Stimulated activated CD4-positive, alpha-beta T cell treated with anti-CD3 and anti-CD28 coated beads, TNF-alpha, amount 100 ng/mL, for 48 hours (primary cell): ENCODE measurements at regions not wholly inside any gene's neighbourhood (a gene's known extent, or its start where the extent isn't known, plus 50 kb on each side); places are given as distances from the start of the nearest gene placed in this dataset.
"Not testable (repeated sequence)": the region's sequence is repeated elsewhere in the genome, so short reads cannot be mapped to it uniquely, and the experiment has no call there.

ENCODE experiments used
- DNase-seq, 3 donors: peaks; one replicate each; pipeline ENCODE4 v3.0.0-alpha.2; 2020; ENCODE audit warnings: low read depth in 3 of 3

GRCh38 chr1:83244832-83245231 is 754.1 kb downstream of the TTLL7 start:
- not testable (repeated sequence) for DNase-seq

DNA sequence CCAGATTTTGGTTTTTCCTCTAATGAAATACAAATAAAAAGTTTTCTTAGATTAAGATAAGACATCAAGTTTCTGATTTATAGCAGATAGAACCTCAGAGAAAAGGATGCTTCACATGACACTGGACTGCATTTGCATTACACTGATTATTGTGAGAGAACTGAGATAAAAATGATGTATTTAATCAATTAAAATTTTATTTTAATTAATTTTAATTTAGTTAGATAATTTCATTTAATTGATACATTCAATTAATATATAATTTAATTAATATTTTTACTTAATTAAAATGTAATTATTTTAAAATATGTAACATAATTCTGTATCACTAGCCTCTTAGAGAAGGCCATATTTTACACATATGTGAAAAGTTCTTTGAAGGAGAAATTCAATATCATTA is 759.4 kb downstream of the TTLL7 start:
- DNase-seq = not testable (repeated sequence)

DNA sequence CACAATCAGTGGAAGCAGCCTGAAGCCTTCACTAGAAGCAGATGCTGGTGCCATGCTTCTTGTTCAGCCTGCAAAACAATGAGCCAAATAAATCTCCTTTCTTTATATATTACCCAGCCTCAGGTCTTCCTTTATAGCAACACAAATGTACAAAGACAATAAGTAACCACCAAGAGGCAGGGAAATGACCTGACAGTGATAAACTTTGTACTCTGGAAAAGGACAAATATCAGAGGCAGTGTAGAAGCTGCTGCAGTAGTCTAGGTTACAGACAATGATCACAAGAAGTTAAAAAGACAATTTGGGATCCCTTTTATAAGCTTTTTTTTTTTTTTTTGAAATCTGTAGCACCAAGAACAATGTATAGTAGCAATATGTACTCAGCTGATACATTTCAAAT is 760.3 kb downstream of the TTLL7 start:
- not testable (repeated sequence) for DNase-seq

- not testable (repeated sequence) for DNase-seq
These were observed 779.1 kb downstream of the TTLL7 start for GRCh38 chr1:83219788-83220187.

GRCh38 chr1:83218036-83218716 is 780.8 kb downstream of the TTLL7 start:
- DNase-seq = not testable (repeated sequence)

GRCh38 chr1:83214317-83214716 is 784.6 kb downstream of the TTLL7 start:
- DNase-seq = not testable (repeated sequence)

- not testable (repeated sequence) for DNase-seq
These were observed 785.3 kb downstream of the TTLL7 start for GRCh38 chr1:83213648-83214047.

DNA sequence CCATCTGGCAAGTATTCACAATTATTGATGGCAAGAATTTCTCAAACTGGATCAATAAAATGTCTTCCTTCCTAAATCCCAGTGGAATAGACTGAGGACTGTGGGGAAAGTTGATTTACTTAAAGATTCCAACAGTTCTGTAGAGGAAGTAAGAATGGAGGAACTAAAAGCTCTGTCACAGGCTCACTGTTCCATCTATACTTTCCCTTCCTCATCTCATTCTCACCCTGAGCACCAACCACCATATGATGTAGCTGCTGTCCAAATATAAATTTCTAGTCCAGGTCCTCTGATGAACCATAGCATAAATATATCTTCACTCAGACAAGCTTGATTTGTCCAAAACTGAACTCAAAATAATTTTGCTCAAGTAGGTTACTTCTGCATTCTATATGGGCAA is 786.9 kb downstream of the TTLL7 start:
- not testable (repeated sequence) for DNase-seq

- DNase-seq = not testable (repeated sequence)
These were observed 790.4 kb downstream of the TTLL7 start for GRCh38 chr1:83208540-83208939.

- not testable (repeated sequence) for DNase-seq
These were observed 804.3 kb downstream of the TTLL7 start for GRCh38 chr1:83194610-83195009.

- not testable (repeated sequence) for DNase-seq
These were observed 816.8 kb downstream of the TTLL7 start for GRCh38 chr1:83182033-83182728.

GRCh38 chr1:83180621-83181020 is 818.3 kb downstream of the TTLL7 start:
- not testable (repeated sequence) for DNase-seq

GRCh38 chr1:83167634-83168033 is 831.3 kb downstream of the TTLL7 start:
- DNase-seq = not testable (repeated sequence)

DNA sequence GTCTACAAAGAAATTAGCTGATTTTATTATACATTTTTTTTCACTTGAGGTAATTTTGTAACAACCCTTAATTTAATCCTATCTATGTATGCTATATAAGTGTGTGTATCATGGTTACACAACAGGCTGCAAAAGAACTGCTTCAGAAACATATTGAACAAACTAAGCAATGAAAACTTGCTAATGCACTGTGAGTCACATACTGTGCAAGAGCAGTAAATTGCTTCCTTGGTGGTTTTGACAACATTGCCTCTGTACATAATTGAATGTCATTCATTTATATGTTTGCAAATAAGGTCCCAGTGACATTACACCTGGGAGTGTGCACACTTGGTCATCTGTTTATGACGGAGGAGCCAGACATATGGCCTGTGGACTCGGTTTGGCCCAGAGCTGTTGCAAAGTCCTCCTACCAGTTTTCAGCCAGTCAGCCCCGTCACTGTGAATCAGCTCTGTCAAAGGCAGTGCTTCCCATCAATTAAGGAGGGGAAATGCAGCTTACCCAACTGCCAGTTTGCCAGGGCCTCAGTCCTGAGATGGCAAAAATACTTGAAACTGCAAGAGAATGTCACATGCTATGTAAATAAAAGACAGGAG is 835.0 kb downstream of the TTLL7 start:
- DNase-seq = not testable (repeated sequence)

- not testable (repeated sequence) for DNase-seq
These were observed 840.0 kb downstream of the TTLL7 start for GRCh38 chr1:83158924-83159323.

GRCh38 chr1:83154306-83154705 is 844.6 kb downstream of the TTLL7 start:
- not testable (repeated sequence) for DNase-seq

DNA sequence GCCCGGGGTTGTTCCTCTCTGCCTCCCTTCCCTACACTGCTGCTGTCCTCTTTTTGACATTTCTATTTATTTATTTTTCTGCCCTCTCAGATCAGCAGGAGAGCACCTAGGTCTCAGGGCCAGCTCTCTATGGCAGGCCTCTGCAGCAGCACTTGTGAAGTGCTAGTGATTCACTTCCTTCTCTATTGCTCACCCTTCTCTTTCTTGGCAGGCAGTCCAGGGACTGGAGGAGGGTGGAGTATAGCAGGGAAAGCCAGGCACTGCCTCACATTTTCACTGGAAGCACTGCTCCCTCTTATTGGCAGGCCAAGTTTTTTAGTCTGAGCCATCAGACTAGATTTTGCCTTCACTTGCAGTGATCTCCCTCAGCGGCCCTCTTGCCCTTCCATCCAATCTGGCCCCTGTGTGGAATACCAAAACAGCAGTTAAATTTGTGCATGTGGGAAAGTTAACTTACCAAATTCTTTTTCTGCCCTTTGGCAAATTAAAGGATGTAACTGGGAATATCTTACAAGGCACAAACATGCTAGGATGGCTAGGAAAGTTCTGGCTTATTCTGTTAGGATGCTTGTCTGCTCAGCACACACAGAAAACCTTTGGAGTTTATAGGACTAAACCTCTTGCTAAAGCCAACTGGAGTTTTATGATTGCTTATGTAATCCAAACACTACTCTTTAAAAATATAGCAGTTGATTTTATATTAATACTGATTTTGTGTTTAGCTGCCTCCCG is 847.6 kb downstream of the TTLL7 start:
- DNase-seq = not testable (repeated sequence)

GRCh38 chr1:83150479-83150878 is 848.5 kb downstream of the TTLL7 start:
- not testable (repeated sequence) for DNase-seq

DNA sequence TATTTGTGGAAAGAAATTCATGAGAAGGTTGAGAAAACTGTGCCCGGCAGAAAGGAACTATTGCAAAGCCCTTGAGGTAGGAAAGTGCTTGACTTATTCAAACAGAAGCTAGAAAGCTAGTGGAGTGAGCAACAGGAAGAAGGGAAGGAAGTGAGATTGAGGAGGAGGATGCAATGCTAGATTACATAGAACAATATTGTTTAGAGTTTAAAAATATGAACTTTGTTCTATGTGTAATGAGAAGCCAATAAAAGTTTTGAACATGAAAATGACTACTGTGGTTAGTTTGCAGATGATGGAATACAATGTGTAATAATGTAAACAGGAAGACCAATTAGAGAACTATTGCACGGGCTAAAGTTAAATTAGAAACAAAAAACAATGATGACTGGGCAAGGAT is 853.1 kb downstream of the TTLL7 start:
- not testable (repeated sequence) for DNase-seq

- DNase-seq = not testable (repeated sequence)
These were observed 856.1 kb downstream of the TTLL7 start for GRCh38 chr1:83142802-83143201.

DNA sequence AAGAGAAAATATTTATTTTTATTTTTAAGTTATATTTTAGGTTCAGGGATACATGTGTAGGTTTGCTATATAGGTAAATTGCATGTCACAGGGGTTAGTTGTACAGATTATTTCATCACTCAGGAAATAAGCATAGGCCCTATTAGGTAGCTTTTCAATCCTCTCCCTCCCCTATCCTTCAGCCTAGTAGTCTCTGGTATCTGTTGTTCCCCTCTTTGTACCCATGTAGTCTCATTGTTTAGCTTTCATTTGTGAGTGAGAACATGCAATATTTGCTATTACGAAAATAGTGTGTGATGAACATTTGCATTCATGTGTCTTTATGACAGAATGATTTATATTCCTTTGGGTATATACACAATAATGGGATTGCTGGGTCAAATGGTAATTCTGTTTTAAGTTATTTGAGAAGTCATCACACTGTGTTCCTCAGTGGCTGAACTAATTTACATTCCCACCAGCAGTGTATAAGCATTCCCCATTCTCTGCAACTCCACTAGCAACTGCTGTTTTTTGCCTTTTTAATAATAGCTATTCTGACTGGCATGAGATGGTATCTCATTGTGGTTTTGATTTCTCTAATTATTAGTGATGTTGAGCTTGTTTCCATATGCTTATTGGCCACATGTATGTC is 863.3 kb downstream of the TTLL7 start:
- DNase-seq = not testable (repeated sequence)
